AG09319 (cell line): ENCODE measurements at regions not wholly inside any gene's neighbourhood (a gene's known extent, or its start where the extent isn't known, plus 50 kb on each side); places are given as distances from the start of the nearest gene placed in this dataset.
"Not testable (repeated sequence)": the region's sequence is repeated elsewhere in the genome, so short reads cannot be mapped to it uniquely, and the experiment has no call there.

Experiments used
- DNase-seq: peaks from one replicate; pipeline ENCODE4 v3.0.0-alpha.2; 2010; ENCODE audit warnings: low read depth; ENCODE audit errors: extremely low read depth
- TF ChIP-seq, protein P1 (sequence below): IDR thresholded peaks from 2 replicates; pipeline ENCODE4 v1.5.1; 2011; ENCODE audit warnings: low read depth, mild to moderate bottlenecking, inconsistent platforms, low read length, moderate library complexity

GRCh38 chr6:56733211-56733697 is 90.6 kb upstream of the DST start:
- DNase-seq: no peak
- TF ChIP-seq, protein P1, sequence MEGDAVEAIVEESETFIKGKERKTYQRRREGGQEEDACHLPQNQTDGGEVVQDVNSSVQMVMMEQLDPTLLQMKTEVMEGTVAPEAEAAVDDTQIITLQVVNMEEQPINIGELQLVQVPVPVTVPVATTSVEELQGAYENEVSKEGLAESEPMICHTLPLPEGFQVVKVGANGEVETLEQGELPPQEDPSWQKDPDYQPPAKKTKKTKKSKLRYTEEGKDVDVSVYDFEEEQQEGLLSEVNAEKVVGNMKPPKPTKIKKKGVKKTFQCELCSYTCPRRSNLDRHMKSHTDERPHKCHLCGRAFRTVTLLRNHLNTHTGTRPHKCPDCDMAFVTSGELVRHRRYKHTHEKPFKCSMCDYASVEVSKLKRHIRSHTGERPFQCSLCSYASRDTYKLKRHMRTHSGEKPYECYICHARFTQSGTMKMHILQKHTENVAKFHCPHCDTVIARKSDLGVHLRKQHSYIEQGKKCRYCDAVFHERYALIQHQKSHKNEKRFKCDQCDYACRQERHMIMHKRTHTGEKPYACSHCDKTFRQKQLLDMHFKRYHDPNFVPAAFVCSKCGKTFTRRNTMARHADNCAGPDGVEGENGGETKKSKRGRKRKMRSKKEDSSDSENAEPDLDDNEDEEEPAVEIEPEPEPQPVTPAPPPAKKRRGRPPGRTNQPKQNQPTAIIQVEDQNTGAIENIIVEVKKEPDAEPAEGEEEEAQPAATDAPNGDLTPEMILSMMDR: no peak

DNA sequence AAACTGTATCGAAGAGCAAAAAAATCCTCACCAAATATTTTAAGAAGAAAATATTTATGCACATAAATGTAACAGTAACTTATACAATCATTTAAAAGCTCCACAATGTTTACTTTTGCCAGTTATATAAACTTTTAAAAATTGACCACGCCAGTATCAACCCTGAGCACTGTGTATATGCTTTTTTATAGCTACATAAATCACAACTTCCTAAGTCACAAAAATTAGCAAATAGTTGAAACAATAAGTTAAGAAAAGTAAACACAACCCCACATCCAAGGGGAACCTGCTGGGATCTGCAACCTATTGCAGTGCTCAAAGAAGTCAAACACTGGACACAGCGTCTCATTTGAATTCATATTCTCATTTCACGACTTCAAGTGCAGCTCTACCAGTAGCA is 89.8 kb upstream of the DST start:
- no peak for DNase-seq
- TF ChIP-seq, protein P1: no peak

GRCh38 chr6:56730663-56731529 is 88.2 kb upstream of the DST start:
- DNase-seq: no peak
- TF ChIP-seq, protein P1: no peak

DNA sequence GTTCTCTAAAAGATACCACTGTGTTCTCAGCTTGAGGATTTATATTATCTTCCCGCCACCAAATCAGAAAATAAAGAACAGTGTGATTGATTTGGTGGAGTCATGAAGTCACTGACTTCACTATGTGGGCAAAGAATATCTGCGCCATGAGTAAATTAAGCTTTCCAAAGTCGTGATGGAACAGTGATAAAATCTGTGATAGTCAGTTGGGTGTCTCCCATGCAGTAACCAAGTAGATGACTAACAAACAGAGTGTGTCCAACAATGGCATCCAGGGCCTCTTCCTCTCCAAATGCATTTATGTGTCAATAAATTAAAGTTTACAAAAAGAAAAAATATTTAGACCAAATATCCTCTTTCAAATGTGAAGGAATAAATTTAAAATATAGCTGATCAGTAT is 87.0 kb upstream of the DST start:
- TF ChIP-seq, protein P1: no peak
- DNase-seq: no peak

GRCh38 chr6:56729166-56729565 is 86.5 kb upstream of the DST start:
- DNase-seq: not testable (repeated sequence)

DNA sequence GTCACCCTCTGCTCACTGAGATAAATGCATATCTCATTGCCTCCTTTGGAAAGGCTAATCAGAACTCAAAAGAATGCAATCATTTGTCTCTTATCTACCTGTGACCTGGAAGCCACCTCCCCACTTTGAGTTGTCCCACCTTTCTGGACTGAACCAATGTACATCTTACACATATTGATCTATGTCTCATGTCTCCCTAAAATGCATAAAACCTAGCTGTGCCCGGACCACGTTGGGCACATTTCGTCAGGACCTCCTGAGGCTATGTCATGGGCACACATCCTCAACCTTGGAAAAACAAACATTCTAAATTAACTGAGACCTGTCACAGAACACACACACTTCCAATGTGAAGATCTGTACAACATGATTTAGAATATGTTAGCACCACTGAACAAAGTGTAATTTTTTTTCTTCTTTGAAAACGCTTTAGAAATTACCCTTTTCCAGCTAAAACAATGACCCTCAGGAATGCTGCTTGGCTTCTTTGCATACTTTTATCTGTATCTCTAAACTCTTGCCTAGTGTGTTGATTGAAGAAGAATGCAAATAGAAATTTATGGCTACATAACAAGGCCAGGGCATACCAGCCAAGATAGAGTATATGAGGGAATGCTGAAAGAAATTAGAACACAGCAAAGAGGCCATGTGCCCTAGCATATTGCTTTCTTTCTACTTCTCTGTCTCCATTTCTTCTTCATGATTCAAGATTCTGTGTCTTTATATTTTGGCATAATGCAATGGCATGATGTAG is 84.6 kb upstream of the DST start:
- no peak for DNase-seq
- TF ChIP-seq, protein P1: no peak

DNA sequence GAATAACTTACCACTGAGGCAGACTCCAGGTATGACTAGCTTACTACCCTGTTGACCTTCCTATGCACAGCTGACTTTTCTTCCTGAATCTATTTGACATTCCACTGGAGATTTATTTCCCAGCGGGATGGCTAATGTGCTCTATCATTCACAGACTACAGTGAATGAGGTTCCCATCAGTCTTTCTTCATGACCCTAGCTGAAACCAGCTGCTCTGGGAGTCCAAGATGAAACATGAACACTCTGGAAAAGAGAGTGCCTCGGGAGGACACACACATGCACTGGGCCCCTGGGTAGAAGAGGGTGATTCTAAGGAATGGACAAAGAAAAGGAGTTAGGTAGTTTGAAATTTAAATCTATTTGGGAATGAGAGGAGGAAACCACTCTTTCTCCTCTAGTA is 82.6 kb upstream of the DST start:
- TF ChIP-seq, protein P1: no peak
- DNase-seq: no peak
